Activated T-cell treated with anti-CD3 and anti-CD28 coated beads, Interleukin-2, amount 50 U/mL, for 48 hours (primary cell): ENCODE measurements at regions not wholly inside any gene's neighbourhood (a gene's known extent, or its start where the extent isn't known, plus 50 kb on each side); places are given as distances from the start of the nearest gene placed in this dataset.
"Not testable (repeated sequence)": the region's sequence is repeated elsewhere in the genome, so short reads cannot be mapped to it uniquely, and the experiment has no call there.

ENCODE experiments used
- DNase-seq, 2 experiments: peaks; one replicate each; pipeline ENCODE4 v3.0.0-alpha.2; 2020

GRCh38 chr6:168929871-168930450 lies 323.7 kb downstream of the THBS2 start:
- DNase-seq, result no peak

- no peak for DNase-seq
Measured at GRCh38 chr6:168928012-168928411, 325.6 kb downstream of the THBS2 start.

- DNase-seq, result no peak
Measured at GRCh38 chr6:168927026-168927425, 326.6 kb downstream of the THBS2 start.

GRCh38 chr6:168926306-168926705 lies 327.3 kb downstream of the THBS2 start:
- DNase-seq, result no peak

- DNase-seq, result no peak
Measured at GRCh38 chr6:168925671-168926070, 328.0 kb downstream of the THBS2 start.

- DNase-seq, result no peak
Measured at GRCh38 chr6:168923171-168923570, 330.5 kb downstream of the THBS2 start.

- DNase-seq, result no peak
Measured at GRCh38 chr6:168922436-168922835, 331.2 kb downstream of the THBS2 start.

- DNase-seq, result no peak
Measured at GRCh38 chr6:168920289-168920688, 333.4 kb downstream of the THBS2 start.

- DNase-seq, result no peak
Measured at GRCh38 chr6:168919470-168920179, 334.0 kb downstream of the THBS2 start.

GRCh38 chr6:168916576-168917211 lies 337.0 kb downstream of the THBS2 start:
- no peak for DNase-seq

- no peak for DNase-seq
Measured at GRCh38 chr6:168915855-168916254, 337.8 kb downstream of the THBS2 start.

- DNase-seq, result no peak
Measured at GRCh38 chr6:168915242-168915641, 338.4 kb downstream of the THBS2 start.

GRCh38 chr6:168913866-168914469 lies 339.7 kb downstream of the THBS2 start:
- no peak for DNase-seq

GRCh38 chr6:168913231-168913865 lies 340.3 kb downstream of the THBS2 start:
- not testable (repeated sequence) for DNase-seq

GRCh38 chr6:168909288-168909687 lies 344.4 kb downstream of the THBS2 start:
- DNase-seq, result peak in 1 of 2 experiments; percentile 21

- DNase-seq, result no peak
Measured at GRCh38 chr6:168908887-168909286, 344.8 kb downstream of the THBS2 start.

- DNase-seq, result no peak
Measured at GRCh38 chr6:168908166-168908565, 345.5 kb downstream of the THBS2 start.

- no peak for DNase-seq
Measured at GRCh38 chr6:168906391-168906790, 347.3 kb downstream of the THBS2 start.

- DNase-seq, result no peak
Measured at GRCh38 chr6:168905451-168906090, 348.1 kb downstream of the THBS2 start.

- no peak for DNase-seq
Measured at GRCh38 chr6:168903613-168904345, 349.9 kb downstream of the THBS2 start.

GRCh38 chr6:168902075-168902474 lies 351.6 kb downstream of the THBS2 start:
- no peak for DNase-seq

- no peak for DNase-seq
Measured at GRCh38 chr6:168901076-168901475, 352.6 kb downstream of the THBS2 start.
